ENCODE measurements at regions not wholly inside any gene's neighbourhood (a gene's known extent, or its start where the extent isn't known, plus 50 kb on each side); places are given as distances from the start of the nearest gene placed in this dataset.

GRCh38 chr4:22071749-22072148 lies 123.2 kb upstream of the KCNIP4 start:
- no TSS peak for BruUV-seq (replicated peaks)
- TF ChIP-seq NEUROD1 (IDR thresholded peaks at IDR 0.05; ENCODE audit: borderline replicate concordance, low read depth, low read length, partially characterized antibody) = no peak
- TF ChIP-seq, protein P1, sequence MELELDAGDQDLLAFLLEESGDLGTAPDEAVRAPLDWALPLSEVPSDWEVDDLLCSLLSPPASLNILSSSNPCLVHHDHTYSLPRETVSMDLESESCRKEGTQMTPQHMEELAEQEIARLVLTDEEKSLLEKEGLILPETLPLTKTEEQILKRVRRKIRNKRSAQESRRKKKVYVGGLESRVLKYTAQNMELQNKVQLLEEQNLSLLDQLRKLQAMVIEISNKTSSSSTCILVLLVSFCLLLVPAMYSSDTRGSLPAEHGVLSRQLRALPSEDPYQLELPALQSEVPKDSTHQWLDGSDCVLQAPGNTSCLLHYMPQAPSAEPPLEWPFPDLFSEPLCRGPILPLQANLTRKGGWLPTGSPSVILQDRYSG (tag; conservative IDR thresholded peaks at IDR 0.05; ENCODE audit: low read depth) = no peak
- TF ChIP-seq CUX1 (CRISPR knock-in tag; IDR thresholded peaks at IDR 0.05) = no peak
- TF ChIP-seq ZNF23 (CRISPR knock-in tag; IDR thresholded peaks at IDR 0.05) = no peak
- TF ChIP-seq RERE (CRISPR knock-in tag; IDR thresholded peaks at IDR 0.05; ENCODE audit: borderline replicate concordance) = no peak
- no peak for TF ChIP-seq YY1 (IDR thresholded peaks at IDR 0.05; ENCODE audit: borderline replicate concordance in 1 of 3, control insufficient read depth in 1 of 3, extremely low read depth in 1 of 3, insufficient read depth in 3 of 3, insufficient read length in 1 of 3, insufficient replicate concordance in 2 of 3, low read depth in 1 of 3, low read length in 2 of 3)
- TF ChIP-seq RAD51 (IDR thresholded peaks at IDR 0.05; ENCODE audit: borderline replicate concordance, low read depth) = no peak
- no peak for TF ChIP-seq ZNF436 (CRISPR knock-in tag; IDR thresholded peaks at IDR 0.05)
- no peak for TF ChIP-seq CBFA2T2 (conservative IDR thresholded peaks at IDR 0.05)
- TF ChIP-seq ZNF316 (IDR thresholded peaks at IDR 0.05) = no peak

More at GRCh38 chr4:22071749-22072148, 123.2 kb upstream of the KCNIP4 start:
- POLR2A ChIA-PET = no interaction called here
- H3K79me2 ChIP-seq (ENCODE audit: control insufficient read depth, insufficient read depth, low read length) = no peaks in the 10 kb centered on the region
- 0% methylated on average over 1 of the region's 1 CpG for WGBS (ENCODE audit: insufficient coverage, low coverage, missing lambda C conversion rate)
- DNase-seq (ENCODE audit: extremely low read depth in 1 of 4, low spot score in 3 of 4) (no peak), ATAC-seq (no peak), FAIRE-seq (no peak)
- 0 out of 2 replicates have a peak, but pooled peaks cover 2% of the 10 kb centered on the region for H3K9me3 ChIP-seq (replicated peaks; ENCODE audit: control insufficient read depth, insufficient read depth, low read depth, low read length)
- H3K9ac ChIP-seq (ENCODE audit: insufficient read depth in 1 of 2, low read depth in 2 of 2, low read length in 2 of 2) = no peak overlapping the region
- intact Hi-C loops (cut with micrococcal nuclease) (no loop called here), in situ Hi-C loops (cut with MboI) (no loop called here)
- no peak overlapping the region for H3K4me2 ChIP-seq (ENCODE audit: insufficient read depth, low read length)
- H3K9me1 ChIP-seq (ENCODE audit: control insufficient read depth, insufficient read depth, low read length) = no peaks in the 10 kb centered on the region
- no peaks in the 10 kb centered on the region for H4K20me1 ChIP-seq (replicated peaks; ENCODE audit: control insufficient read depth, insufficient read depth, low read length)
- H3K27ac ChIP-seq (ENCODE audit: extremely low read depth, low read depth, low read length) = no peak overlapping the region
- no peak overlapping the region for H3K4me3 ChIP-seq
- H3K36me3 ChIP-seq (ENCODE audit: control insufficient read depth, insufficient read depth, low read length) = no peaks in the 10 kb centered on the region
- H2AFZ ChIP-seq (ENCODE audit: low read depth, low read length) = no peak overlapping the region
- CTCF ChIA-PET (ENCODE audit: low intra/inter-chr PET ratio) = no interaction called here
- H3K4me1 ChIP-seq (replicated peaks in 1 of 2; ENCODE audit: control insufficient read depth in 2 of 2, insufficient read depth in 2 of 2, low read length in 2 of 2) = no peaks in the 10 kb centered on the region
- no peaks in the 10 kb centered on the region for H3K27me3 ChIP-seq (ENCODE audit: control insufficient read depth in 2 of 2, insufficient read depth in 2 of 2, low read length in 2 of 2)

Data from K562 (cell line).